ENCODE measurements at regions not wholly inside any gene's neighbourhood (a gene's known extent, or its start where the extent isn't known, plus 50 kb on each side); places are given as distances from the start of the nearest gene placed in this dataset.

DNA sequence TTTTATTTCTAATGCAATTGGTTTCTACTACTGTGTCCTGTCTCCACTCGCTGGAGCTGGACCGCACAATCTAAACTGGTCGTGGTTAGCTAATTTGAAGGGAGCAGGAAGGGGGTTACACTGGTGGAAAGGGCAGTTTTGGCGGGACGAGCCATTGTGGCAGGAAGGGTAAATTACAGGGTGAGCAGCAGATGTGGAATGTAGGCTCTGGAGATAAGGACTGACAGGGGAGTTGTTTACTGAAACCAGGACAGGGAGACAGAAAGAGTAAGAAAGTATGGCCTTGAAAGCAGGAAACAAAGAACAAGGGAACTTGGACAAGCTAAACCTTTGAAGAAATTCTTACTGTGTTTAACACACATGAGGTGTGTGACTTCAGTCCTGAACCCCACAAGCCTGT lies 147.8 kb downstream of the ATXN7L3B start:
- TF ChIP-seq POLR2A (IDR thresholded peaks at IDR 0.05; ENCODE audit: low read depth, low read length) (no peak), TAF1 (IDR thresholded peaks at IDR 0.05; ENCODE audit: low read depth, low read length) (no peak), POLR2AphosphoS5 (IDR thresholded peaks at IDR 0.05; ENCODE audit: low read depth, low read length) (no peak), POU2F2 (IDR thresholded peaks at IDR 0.05; ENCODE audit: low read depth, low read length) (no peak)
